WTC11 (cell line): ENCODE measurements at regions not wholly inside any gene's neighbourhood (a gene's known extent, or its start where the extent isn't known, plus 50 kb on each side); places are given as distances from the start of the nearest gene placed in this dataset.

Source experiments
- ATAC-seq: fragments of 200-7000 bp; cut with Tn5 transposase; 2 replicates; pipeline ENCODE4 v1.10.0; 2021; ENCODE audit warnings: mild to moderate bottlenecking, moderate library complexity
- CTCF ChIA-PET: fragments of 300-600 bp; sonication (Branson Sonifier 250); formaldehyde crosslinking; loops from one replicate; lab custom pipeline; 2021; ENCODE audit warnings: antibody characterized with exemption; lab: Charles Lee
- POLR2A ChIA-PET: fragments of 350-600 bp; sonication (Branson Sonifier 250); formaldehyde crosslinking; loops from one replicate; lab custom pipeline; 2021; ENCODE audit warnings: antibody characterized with exemption; lab: Charles Lee
- DNase-seq: peaks from one replicate; pipeline ENCODE4 v3.0.0; 2021; ENCODE audit warnings: low spot score
- H3K27ac Mint-ChIP-seq: 2 replicates; pipeline ENCODE4 v1.8.0; 2021; ENCODE audit warnings: mixed read lengths
- H3K27me3 Mint-ChIP-seq: 2 replicates; pipeline ENCODE4 v1.8.0; 2021; ENCODE audit warnings: low read depth, mild to moderate bottlenecking, moderate library complexity, mixed read lengths
- H3K36me3 Mint-ChIP-seq: 2 replicates; pipeline ENCODE4 v1.8.0; 2021; ENCODE audit warnings: mixed read lengths
- H3K4me1 Mint-ChIP-seq: 2 replicates; pipeline ENCODE4 v1.8.0; 2022; ENCODE audit warnings: mixed read lengths
- H3K4me3 Mint-ChIP-seq: 2 replicates; pipeline ENCODE4 v1.8.0; 2021; ENCODE audit warnings: mild to moderate bottlenecking, moderate library complexity, mixed read lengths
- H3K9me3 Mint-ChIP-seq: 2 replicates; pipeline ENCODE4 v1.8.0; 2021; ENCODE audit warnings: mixed read lengths
- ATF1 ChIP-seq: sonication (generic); formaldehyde crosslinking; IDR thresholded peaks from 2 replicates; pipeline ENCODE4 v1.8.1; 2023; ENCODE audit warnings: mild to moderate bottlenecking, moderate library complexity, missing genetic modification reagents
- ATF2 ChIP-seq: sonication (generic); formaldehyde crosslinking; IDR thresholded peaks from 2 replicates; pipeline ENCODE4 v1.8.1; 2022; ENCODE audit warnings: low read depth, missing genetic modification reagents, borderline replicate concordance
- CREB1 ChIP-seq: sonication (generic); formaldehyde crosslinking; IDR thresholded peaks from 2 replicates; pipeline ENCODE4 v1.8.0; 2023; ENCODE audit warnings: mild to moderate bottlenecking, missing genetic modification reagents
- EMX1 ChIP-seq: fragments of 250-450 bp; sonication (Bioruptor Pico); IDR thresholded peaks from 2 replicates; pipeline ENCODE4 v1.8.0; 2021; ENCODE audit warnings: mild to moderate bottlenecking
- ETV6 ChIP-seq: sonication (generic); formaldehyde crosslinking; IDR thresholded peaks from 2 replicates; pipeline ENCODE4 v1.8.1; 2022; ENCODE audit warnings: mild to moderate bottlenecking, missing genetic modification reagents
- GRHL2 ChIP-seq: fragments of 250-450 bp; sonication (Bioruptor Pico); IDR thresholded peaks from 2 replicates; pipeline ENCODE4 v1.8.0; 2022; ENCODE audit warnings: mild to moderate bottlenecking, moderate library complexity; ENCODE audit not compliant: insufficient replicate concordance, severe bottlenecking
- JAZF1 ChIP-seq: fragments of 250-450 bp; sonication (Bioruptor Pico); IDR thresholded peaks from 2 replicates; pipeline ENCODE4 v1.9.0; 2021; ENCODE audit warnings: moderate library complexity, mild to moderate bottlenecking, inconsistent platforms
- KAT7 ChIP-seq: sonication (generic); formaldehyde crosslinking; IDR thresholded peaks from 2 replicates; pipeline ENCODE4 v1.8.1; 2023; ENCODE audit warnings: missing genetic modification reagents, mild to moderate bottlenecking, borderline replicate concordance
- MXD4 ChIP-seq: fragments of 250-450 bp; sonication (Bioruptor Pico); IDR thresholded peaks from 2 replicates; pipeline ENCODE4 v1.8.0; 2021; ENCODE audit warnings: mild to moderate bottlenecking, moderate library complexity, borderline replicate concordance
- NFYB ChIP-seq: sonication (generic); formaldehyde crosslinking; conservative IDR thresholded peaks from 2 replicates; pipeline ENCODE4 v1.8.0; 2022; ENCODE audit warnings: low read depth, missing genetic modification reagents
- NR2C2 ChIP-seq: sonication (generic); formaldehyde crosslinking; IDR thresholded peaks from 2 replicates; pipeline ENCODE4 v1.8.0; 2022; ENCODE audit warnings: mild to moderate bottlenecking, missing genetic modification reagents
- RELA ChIP-seq: sonication (generic); formaldehyde crosslinking; IDR thresholded peaks from 2 replicates; pipeline ENCODE4 v1.8.1; 2022; ENCODE audit warnings: missing genetic modification reagents, mild to moderate bottlenecking, borderline replicate concordance
- RORB ChIP-seq: fragments of 250-450 bp; sonication (Bioruptor Pico); IDR thresholded peaks from 2 replicates; pipeline ENCODE4 v1.9.0; 2021; ENCODE audit warnings: mild to moderate bottlenecking
- SOX15 ChIP-seq: fragments of 250-450 bp; sonication (Bioruptor Pico); IDR thresholded peaks from 2 replicates; pipeline ENCODE4 v1.9.0; 2021; ENCODE audit warnings: mild to moderate bottlenecking
- ZBTB21 ChIP-seq: sonication (generic); formaldehyde crosslinking; IDR thresholded peaks from 2 replicates; pipeline ENCODE4 v1.8.1; 2023; ENCODE audit warnings: mild to moderate bottlenecking, missing genetic modification reagents, borderline replicate concordance
- ZMAT4 ChIP-seq: fragments of 250-450 bp; sonication (Bioruptor Pico); IDR thresholded peaks from 2 replicates; pipeline ENCODE4 v1.9.0; 2021; ENCODE audit warnings: mild to moderate bottlenecking
- ZNF671 ChIP-seq: fragments of 250-450 bp; sonication (Bioruptor Pico); IDR thresholded peaks from 2 replicates; pipeline ENCODE4 v1.8.0; 2021; ENCODE audit warnings: mild to moderate bottlenecking
- TF ChIP-seq, protein P1 (sequence below): sonication (generic); formaldehyde crosslinking; IDR thresholded peaks from 2 replicates; pipeline ENCODE4 v1.8.1; 2022; ENCODE audit warnings: low read depth, mild to moderate bottlenecking, moderate library complexity, missing genetic modification reagents, borderline replicate concordance
- TF ChIP-seq, protein P2 (sequence below): fragments of 250-450 bp; sonication (Bioruptor Pico); IDR thresholded peaks from 2 replicates; pipeline ENCODE4 v2.1.2; 2022; ENCODE audit warnings: mild to moderate bottlenecking, moderate library complexity
- TF ChIP-seq, protein P3 (sequence below): sonication (generic); formaldehyde crosslinking; IDR thresholded peaks from 2 replicates; pipeline ENCODE4 v1.8.1; 2022; ENCODE audit warnings: missing genetic modification reagents, borderline replicate concordance
- TF ChIP-seq, protein P4 (sequence below): sonication (generic); formaldehyde crosslinking; IDR thresholded peaks from 2 replicates; pipeline ENCODE4 v1.8.1; 2023; ENCODE audit warnings: mild to moderate bottlenecking, missing genetic modification reagents

DNA sequence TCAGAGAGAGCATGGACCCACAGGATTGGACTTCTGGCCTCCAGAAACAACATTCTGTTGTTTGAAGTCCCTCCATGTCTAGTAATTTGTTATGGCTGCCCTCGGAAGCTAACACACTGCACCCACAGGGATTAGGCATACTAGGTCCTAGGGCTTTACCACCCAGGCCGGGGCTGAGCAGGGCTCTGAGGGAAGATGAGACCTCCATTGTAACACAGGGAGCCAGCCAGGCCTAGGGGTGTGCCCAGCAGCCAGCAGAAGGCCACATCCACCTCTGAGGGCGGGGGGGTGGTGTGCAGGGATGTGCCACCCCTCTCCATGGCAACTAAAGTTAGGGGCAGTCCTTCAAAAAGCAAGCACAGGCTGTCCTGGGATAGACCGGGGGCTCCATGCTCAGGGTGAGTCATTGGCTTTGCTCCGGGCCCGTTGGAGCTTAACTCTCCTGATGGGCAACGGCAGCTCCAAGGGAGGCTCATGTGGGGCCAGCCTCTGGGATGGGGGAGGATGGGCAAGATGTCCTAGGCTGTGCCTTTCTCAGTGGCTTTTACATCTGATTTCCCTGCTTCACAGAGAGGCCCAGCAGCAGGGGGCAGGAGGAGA is 96.6 kb upstream of the GPR26 start:
- H3K4me3 Mint-ChIP-seq = no peak overlapping the region
- no peak overlapping the region for H3K27ac Mint-ChIP-seq
- peaks cover 16% of the 10 kb centered on the region for H3K4me1 Mint-ChIP-seq
- ATAC-seq (no peak), DNase-seq (no peak)
- H3K36me3 Mint-ChIP-seq = no peaks in the 10 kb centered on the region
- ChIA-PET POLR2A (no interaction called here), CTCF (interaction anchor here (1.7 to 2.0 kb wide), 2 partner anchors 86 to 94 kb away, joined by 5 to 9 read pairs; no protein-coding TSS in a partner anchor)
- peaks cover 5% of the 10 kb centered on the region; the same call in 1 of the 2 replicates for H3K9me3 Mint-ChIP-seq
- H3K27me3 Mint-ChIP-seq = peaks cover 5% of the 10 kb centered on the region
- TF ChIP-seq JAZF1 (CRISPR knock-in tag) (no peak), ZMAT4 (CRISPR knock-in tag) (no peak), MXD4 (CRISPR knock-in tag) (no peak), ZNF671 (CRISPR knock-in tag) (no peak), RELA (CRISPR knock-in tag) (no peak), SOX15 (CRISPR knock-in tag) (no peak), ATF2 (no peak)
- TF ChIP-seq, protein P1, sequence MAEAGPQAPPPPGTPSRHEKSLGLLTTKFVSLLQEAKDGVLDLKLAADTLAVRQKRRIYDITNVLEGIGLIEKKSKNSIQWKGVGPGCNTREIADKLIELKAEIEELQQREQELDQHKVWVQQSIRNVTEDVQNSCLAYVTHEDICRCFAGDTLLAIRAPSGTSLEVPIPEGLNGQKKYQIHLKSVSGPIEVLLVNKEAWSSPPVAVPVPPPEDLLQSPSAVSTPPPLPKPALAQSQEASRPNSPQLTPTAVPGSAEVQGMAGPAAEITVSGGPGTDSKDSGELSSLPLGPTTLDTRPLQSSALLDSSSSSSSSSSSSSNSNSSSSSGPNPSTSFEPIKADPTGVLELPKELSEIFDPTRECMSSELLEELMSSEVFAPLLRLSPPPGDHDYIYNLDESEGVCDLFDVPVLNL (CRISPR knock-in tag) = no peak

- DNase-seq (no peak), ATAC-seq (no peak)
- Mint-ChIP-seq H3K9me3 (peaks cover 5% of the 10 kb centered on the region; the same call in 1 of the 2 replicates), H3K27ac (no peak overlapping the region), H3K4me1 (peaks cover 16% of the 10 kb centered on the region), H3K36me3 (no peaks in the 10 kb centered on the region), H3K4me3 (no peak overlapping the region), H3K27me3 (peaks cover 5% of the 10 kb centered on the region)
- TF ChIP-seq ZBTB21 (CRISPR knock-in tag) (no peak), EMX1 (no peak), ETV6 (CRISPR knock-in tag) (no peak), GRHL2 (CRISPR knock-in tag) (no peak), ATF1 (CRISPR knock-in tag) (no peak), KAT7 (CRISPR knock-in tag) (no peak)
- TF ChIP-seq, protein P2, sequence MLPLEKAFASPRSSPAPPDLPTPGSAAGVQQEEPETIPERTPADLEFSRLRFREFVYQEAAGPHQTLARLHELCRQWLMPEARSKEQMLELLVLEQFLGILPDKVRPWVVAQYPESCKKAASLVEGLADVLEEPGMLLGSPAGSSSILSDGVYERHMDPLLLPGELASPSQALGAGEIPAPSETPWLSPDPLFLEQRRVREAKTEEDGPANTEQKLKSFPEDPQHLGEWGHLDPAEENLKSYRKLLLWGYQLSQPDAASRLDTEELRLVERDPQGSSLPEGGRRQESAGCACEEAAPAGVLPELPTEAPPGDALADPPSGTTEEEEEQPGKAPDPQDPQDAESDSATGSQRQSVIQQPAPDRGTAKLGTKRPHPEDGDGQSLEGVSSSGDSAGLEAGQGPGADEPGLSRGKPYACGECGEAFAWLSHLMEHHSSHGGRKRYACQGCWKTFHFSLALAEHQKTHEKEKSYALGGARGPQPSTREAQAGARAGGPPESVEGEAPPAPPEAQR (CRISPR knock-in tag) = no peak
- ChIA-PET POLR2A (no interaction called here), CTCF (interaction anchor here (1.0 to 2.0 kb wide), 4 partner anchors 86 to 527 kb away, joined by 3 to 9 read pairs (median 5); no protein-coding TSS in a partner anchor)
These were observed 95.9 kb upstream of the GPR26 start for GRCh38 chr10:123570051-123570897.

GRCh38 chr10:123570898-123571515 is 95.1 kb upstream of the GPR26 start:
- H3K36me3 Mint-ChIP-seq = no peaks in the 10 kb centered on the region
- H3K4me3 Mint-ChIP-seq = no peak overlapping the region
- H3K27ac Mint-ChIP-seq = no peak overlapping the region
- peaks cover 16% of the 10 kb centered on the region for H3K4me1 Mint-ChIP-seq
- ChIA-PET CTCF (interaction anchor here (0.6 to 2.0 kb wide), 7 partner anchors 85 to 528 kb away, joined by 3 to 9 read pairs (median 5); partner anchors contain the start of gene BUB3), POLR2A (no interaction called here)
- peaks cover 3% of the 10 kb centered on the region; the same call in 1 of the 2 replicates for H3K9me3 Mint-ChIP-seq
- ATAC-seq = no peak
- H3K27me3 Mint-ChIP-seq = peaks cover 5% of the 10 kb centered on the region
- DNase-seq = no peak
- TF ChIP-seq CREB1 (CRISPR knock-in tag) (no peak), NFYB (CRISPR knock-in tag) (no peak), RORB (CRISPR knock-in tag) (no peak), MXD4 (CRISPR knock-in tag) (no peak), NR2C2 (CRISPR knock-in tag) (no peak), ZMAT4 (CRISPR knock-in tag) (no peak)
- TF ChIP-seq, protein P3, sequence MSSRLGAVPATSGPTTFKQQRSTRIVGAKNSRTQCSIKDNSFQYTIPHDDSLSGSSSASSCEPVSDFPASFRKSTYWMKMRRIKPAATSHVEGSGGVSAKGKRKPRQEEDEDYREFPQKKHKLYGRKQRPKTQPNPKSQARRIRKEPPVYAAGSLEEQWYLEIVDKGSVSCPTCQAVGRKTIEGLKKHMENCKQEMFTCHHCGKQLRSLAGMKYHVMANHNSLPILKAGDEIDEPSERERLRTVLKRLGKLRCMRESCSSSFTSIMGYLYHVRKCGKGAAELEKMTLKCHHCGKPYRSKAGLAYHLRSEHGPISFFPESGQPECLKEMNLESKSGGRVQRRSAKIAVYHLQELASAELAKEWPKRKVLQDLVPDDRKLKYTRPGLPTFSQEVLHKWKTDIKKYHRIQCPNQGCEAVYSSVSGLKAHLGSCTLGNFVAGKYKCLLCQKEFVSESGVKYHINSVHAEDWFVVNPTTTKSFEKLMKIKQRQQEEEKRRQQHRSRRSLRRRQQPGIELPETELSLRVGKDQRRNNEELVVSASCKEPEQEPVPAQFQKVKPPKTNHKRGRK = no peak
- TF ChIP-seq, protein P4, sequence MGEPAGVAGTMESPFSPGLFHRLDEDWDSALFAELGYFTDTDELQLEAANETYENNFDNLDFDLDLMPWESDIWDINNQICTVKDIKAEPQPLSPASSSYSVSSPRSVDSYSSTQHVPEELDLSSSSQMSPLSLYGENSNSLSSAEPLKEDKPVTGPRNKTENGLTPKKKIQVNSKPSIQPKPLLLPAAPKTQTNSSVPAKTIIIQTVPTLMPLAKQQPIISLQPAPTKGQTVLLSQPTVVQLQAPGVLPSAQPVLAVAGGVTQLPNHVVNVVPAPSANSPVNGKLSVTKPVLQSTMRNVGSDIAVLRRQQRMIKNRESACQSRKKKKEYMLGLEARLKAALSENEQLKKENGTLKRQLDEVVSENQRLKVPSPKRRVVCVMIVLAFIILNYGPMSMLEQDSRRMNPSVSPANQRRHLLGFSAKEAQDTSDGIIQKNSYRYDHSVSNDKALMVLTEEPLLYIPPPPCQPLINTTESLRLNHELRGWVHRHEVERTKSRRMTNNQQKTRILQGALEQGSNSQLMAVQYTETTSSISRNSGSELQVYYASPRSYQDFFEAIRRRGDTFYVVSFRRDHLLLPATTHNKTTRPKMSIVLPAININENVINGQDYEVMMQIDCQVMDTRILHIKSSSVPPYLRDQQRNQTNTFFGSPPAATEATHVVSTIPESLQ = no peak
